ENCODE measurements at regions not wholly inside any gene's neighbourhood (a gene's known extent, or its start where the extent isn't known, plus 50 kb on each side); places are given as distances from the start of the nearest gene placed in this dataset.

- Histone ChIP-seq H3K27me3 (ENCODE audit: low read length) (no peaks in the 10 kb centered on the region), H3K9me2 (replicated peaks; ENCODE audit: low read length) (no peaks in the 10 kb centered on the region), H3K9ac (ENCODE audit: low read length) (no peak overlapping the region), H3K9me3 (ENCODE audit: low read length) (no peaks in the 10 kb centered on the region), H3K79me2 (ENCODE audit: low read length) (no peaks in the 10 kb centered on the region), H3K4me2 (ENCODE audit: low read length) (no peak overlapping the region), H3K4me3 (ENCODE audit: low read length) (no peak overlapping the region), H4K20me1 (ENCODE audit: low read length) (no peaks in the 10 kb centered on the region), H3K27ac (ENCODE audit: low read length) (no peak overlapping the region), H3K4me1 (ENCODE audit: insufficient read depth, low read length) (no peaks in the 10 kb centered on the region), H3F3A (ENCODE audit: low read length, unreplicated experiment) (no peaks in the 10 kb centered on the region), H3K36me3 (ENCODE audit: low read depth, low read length) (no peaks in the 10 kb centered on the region; the same call in 1 of the 2 replicates), H2AFZ (ENCODE audit: low read length) (no peak overlapping the region)
- POLR2A ChIA-PET (ENCODE audit: unreplicated experiment) = no interaction called here
- intact Hi-C loops (cut with micrococcal nuclease) = no loop called here
- BruUV-seq (replicated peaks) = no TSS peak
- DNase-seq = no peak
- CTCF ChIA-PET = no interaction called here
- ATAC-seq = no peak
- TF ChIP-seq EZH2phosphoT487 (IDR thresholded peaks at IDR 0.05; ENCODE audit: borderline replicate concordance, low read length) (no peak), EZH2 (IDR thresholded peaks at IDR 0.05; ENCODE audit: low read length, unreplicated experiment) (no peak)
- TF ChIP-seq, protein P1, sequence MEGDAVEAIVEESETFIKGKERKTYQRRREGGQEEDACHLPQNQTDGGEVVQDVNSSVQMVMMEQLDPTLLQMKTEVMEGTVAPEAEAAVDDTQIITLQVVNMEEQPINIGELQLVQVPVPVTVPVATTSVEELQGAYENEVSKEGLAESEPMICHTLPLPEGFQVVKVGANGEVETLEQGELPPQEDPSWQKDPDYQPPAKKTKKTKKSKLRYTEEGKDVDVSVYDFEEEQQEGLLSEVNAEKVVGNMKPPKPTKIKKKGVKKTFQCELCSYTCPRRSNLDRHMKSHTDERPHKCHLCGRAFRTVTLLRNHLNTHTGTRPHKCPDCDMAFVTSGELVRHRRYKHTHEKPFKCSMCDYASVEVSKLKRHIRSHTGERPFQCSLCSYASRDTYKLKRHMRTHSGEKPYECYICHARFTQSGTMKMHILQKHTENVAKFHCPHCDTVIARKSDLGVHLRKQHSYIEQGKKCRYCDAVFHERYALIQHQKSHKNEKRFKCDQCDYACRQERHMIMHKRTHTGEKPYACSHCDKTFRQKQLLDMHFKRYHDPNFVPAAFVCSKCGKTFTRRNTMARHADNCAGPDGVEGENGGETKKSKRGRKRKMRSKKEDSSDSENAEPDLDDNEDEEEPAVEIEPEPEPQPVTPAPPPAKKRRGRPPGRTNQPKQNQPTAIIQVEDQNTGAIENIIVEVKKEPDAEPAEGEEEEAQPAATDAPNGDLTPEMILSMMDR (conservative IDR thresholded peaks at IDR 0.05; ENCODE audit: low read depth, low read length) = no peak
These were observed 1305.4 kb upstream of the SORCS1 start for GRCh38 chr10:108469940-108470339.

GRCh38 chr10:108465871-108466641 is 1301.5 kb upstream of the SORCS1 start:
- H2AFZ ChIP-seq (ENCODE audit: low read length) = no peak overlapping the region
- H3K4me3 ChIP-seq (ENCODE audit: low read length) = no peak overlapping the region
- no peaks in the 10 kb centered on the region for H3F3A ChIP-seq (ENCODE audit: low read length, unreplicated experiment)
- no peaks in the 10 kb centered on the region for H3K4me1 ChIP-seq (ENCODE audit: insufficient read depth, low read length)
- POLR2A ChIA-PET (ENCODE audit: unreplicated experiment) = no interaction called here
- intact Hi-C loops (cut with micrococcal nuclease) = no loop called here
- no peaks in the 10 kb centered on the region for H3K27me3 ChIP-seq (ENCODE audit: low read length)
- ATAC-seq (no peak), DNase-seq (no peak)
- no peaks in the 10 kb centered on the region for H3K9me2 ChIP-seq (replicated peaks; ENCODE audit: low read length)
- BruUV-seq (replicated peaks) = no TSS peak
- no peak overlapping the region for H3K27ac ChIP-seq (ENCODE audit: low read length)
- no peaks in the 10 kb centered on the region for H3K79me2 ChIP-seq (ENCODE audit: low read length)
- no peak overlapping the region for H3K4me2 ChIP-seq (ENCODE audit: low read length)
- no peaks in the 10 kb centered on the region; the same call in 1 of the 2 replicates for H3K36me3 ChIP-seq (ENCODE audit: low read depth, low read length)
- no peak overlapping the region for H3K9ac ChIP-seq (ENCODE audit: low read length)
- H3K9me3 ChIP-seq (ENCODE audit: low read length) = no peaks in the 10 kb centered on the region
- H4K20me1 ChIP-seq (ENCODE audit: low read length) = no peaks in the 10 kb centered on the region
- CTCF ChIA-PET = no interaction called here
- TF ChIP-seq EZH2phosphoT487 (IDR thresholded peaks at IDR 0.05; ENCODE audit: borderline replicate concordance, low read length) (no peak), EZH2 (IDR thresholded peaks at IDR 0.05; ENCODE audit: low read length, unreplicated experiment) (no peak)
- TF ChIP-seq, protein P1 (conservative IDR thresholded peaks at IDR 0.05; ENCODE audit: low read depth, low read length) = no peak

GRCh38 chr10:108462005-108462404 is 1297.5 kb upstream of the SORCS1 start:
- BruUV-seq (replicated peaks) = no TSS peak

More at GRCh38 chr10:108462005-108462404, 1297.5 kb upstream of the SORCS1 start:
- H3K27ac ChIP-seq (ENCODE audit: low read length) = no peak overlapping the region
- H4K20me1 ChIP-seq (ENCODE audit: low read length) = no peaks in the 10 kb centered on the region
- intact Hi-C loops (cut with micrococcal nuclease) = no loop called here
- no peak overlapping the region for H3K9ac ChIP-seq (ENCODE audit: low read length)
- no peaks in the 10 kb centered on the region for H3F3A ChIP-seq (ENCODE audit: low read length, unreplicated experiment)
- no peaks in the 10 kb centered on the region for H3K9me3 ChIP-seq (ENCODE audit: low read length)
- DNase-seq (no peak), ATAC-seq (no peak)
- no peak overlapping the region for H3K4me3 ChIP-seq (ENCODE audit: low read length)
- H3K79me2 ChIP-seq (ENCODE audit: low read length) = no peaks in the 10 kb centered on the region
- ChIA-PET CTCF (no interaction called here), POLR2A (ENCODE audit: unreplicated experiment) (no interaction called here)
- no peak overlapping the region for H3K4me2 ChIP-seq (ENCODE audit: low read length)
- no peaks in the 10 kb centered on the region for H3K36me3 ChIP-seq (ENCODE audit: low read depth, low read length)
- no peaks in the 10 kb centered on the region for H3K9me2 ChIP-seq (replicated peaks; ENCODE audit: low read length)
- no peak overlapping the region for H2AFZ ChIP-seq (ENCODE audit: low read length)
- no peaks in the 10 kb centered on the region for H3K27me3 ChIP-seq (ENCODE audit: low read length)
- no peaks in the 10 kb centered on the region for H3K4me1 ChIP-seq (ENCODE audit: insufficient read depth, low read length)
- TF ChIP-seq EZH2 (IDR thresholded peaks at IDR 0.05; ENCODE audit: low read length, unreplicated experiment) = no peak
- no peak for TF ChIP-seq EZH2phosphoT487 (IDR thresholded peaks at IDR 0.05; ENCODE audit: borderline replicate concordance, low read length)
- TF ChIP-seq, protein P1 (conservative IDR thresholded peaks at IDR 0.05; ENCODE audit: low read depth, low read length) = no peak
